IPS-NIHi7 (cell line): ENCODE measurements at regions not wholly inside any gene's neighbourhood (a gene's known extent, or its start where the extent isn't known, plus 50 kb on each side); places are given as distances from the start of the nearest gene placed in this dataset.
"Not testable (repeated sequence)": the region's sequence is repeated elsewhere in the genome, so short reads cannot be mapped to it uniquely, and the experiment has no call there.

Experiments used
- DNase-seq: peaks from one replicate; pipeline ENCODE4 v3.0.0; 2012; ENCODE audit warnings: mixed read lengths; ENCODE audit errors: extremely low spot score

DNA sequence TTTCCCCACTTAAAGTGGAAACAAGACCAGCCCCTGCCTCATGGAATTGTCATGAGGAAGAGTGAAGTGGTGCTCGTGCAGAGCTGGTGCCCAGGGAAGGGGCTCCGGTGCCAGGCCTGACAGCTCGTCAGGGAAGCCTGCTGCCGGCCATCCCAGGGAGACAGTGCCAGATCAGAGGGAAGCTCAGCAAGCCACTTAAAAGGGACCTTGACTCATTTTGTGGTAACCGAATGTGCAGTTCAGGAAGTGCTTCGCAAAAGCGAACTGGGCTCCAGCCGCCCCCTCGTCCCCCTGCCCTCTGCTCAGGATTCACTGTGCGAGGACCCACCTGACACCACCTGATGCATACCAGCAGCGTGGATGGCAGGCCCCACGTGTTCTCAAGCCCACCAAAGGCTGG, 209.6 kb upstream of the PLGLB2 start:
- DNase-seq = not testable (repeated sequence)

DNA sequence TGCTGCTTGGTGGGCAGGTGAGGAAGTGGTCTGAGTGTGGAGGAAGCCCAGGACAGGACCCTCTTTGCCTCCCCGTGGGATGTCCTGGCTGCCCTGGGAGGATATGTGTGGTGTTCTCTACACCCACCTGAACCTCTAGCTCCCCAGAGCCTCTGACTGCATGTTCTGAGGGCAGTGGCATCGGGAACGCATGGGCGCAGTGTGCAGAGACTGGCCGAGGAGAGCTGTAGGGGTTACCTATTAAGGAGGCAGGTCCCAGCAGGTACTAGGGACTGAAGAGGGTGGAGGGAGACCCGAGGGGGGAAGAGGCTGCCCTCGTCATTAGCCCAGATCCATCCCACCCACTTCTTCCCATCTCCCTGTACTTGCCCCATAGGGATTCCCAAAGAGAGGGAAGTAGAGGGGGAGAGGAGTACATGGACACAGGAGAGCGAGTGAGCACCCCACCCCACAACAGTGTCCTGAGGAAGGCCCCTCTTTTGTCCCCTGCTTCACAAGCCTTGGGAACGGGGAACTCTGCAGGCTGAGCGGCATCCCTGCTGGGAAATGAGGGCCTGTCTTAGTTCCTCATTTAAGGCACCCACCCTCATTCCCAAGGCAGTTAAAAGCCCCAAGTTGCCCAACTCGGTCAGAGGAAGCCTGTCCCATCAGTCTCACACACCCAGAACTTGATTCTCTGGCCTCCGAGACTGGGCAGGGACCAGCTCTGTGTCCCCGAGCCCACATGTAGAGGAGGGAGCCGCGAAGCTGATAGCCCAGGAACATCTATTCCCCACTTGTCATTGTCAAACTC, 208.5 kb upstream of the PLGLB2 start:
- DNase-seq = not testable (repeated sequence)

DNA sequence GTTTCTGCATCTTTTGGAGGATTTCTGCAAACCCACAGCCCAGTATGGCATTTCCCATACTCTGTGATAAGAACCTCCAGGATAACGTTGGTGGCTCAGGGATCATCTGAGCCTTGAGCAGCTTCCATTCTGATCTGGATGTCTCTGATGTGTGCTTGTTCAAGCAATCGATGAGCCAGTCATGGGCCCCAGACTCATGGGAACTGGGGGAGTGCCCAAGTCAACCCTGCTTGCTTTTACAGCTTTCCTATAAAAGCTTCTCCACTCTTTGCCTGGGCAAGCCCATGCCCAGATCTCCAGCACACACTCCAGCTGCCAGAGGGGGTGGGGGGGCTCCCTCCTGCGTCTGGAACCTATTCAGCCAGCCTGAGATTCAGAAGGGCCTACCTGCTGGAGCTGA, 207.6 kb upstream of the PLGLB2 start:
- not testable (repeated sequence) for DNase-seq

DNA sequence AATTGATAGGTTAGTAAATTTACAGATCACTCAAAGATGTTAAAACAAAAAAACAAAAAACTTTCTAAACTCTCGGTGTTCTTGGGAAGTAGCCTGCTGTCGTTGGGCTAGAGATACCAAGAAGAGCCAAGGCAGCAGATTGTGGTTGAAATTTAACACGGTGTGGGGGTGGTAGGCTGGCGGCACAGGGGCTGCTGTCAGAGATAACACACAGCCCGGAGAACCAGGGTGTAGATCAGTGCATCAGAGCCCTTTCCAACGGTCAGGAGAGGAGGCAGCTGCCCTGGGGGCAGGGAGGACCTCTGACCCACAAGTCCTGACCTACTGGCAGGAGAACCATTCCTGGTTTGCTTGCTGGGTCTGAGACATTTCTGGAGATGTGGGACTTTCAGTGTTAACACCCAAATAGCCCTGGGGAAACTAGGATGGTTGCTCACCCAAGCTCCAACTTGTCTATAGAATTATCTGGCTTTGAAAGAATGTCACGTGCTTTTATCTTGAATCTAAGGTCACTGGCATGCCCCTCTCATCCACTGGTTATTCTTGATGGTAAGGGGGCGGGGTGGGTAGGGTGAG, 205.2 kb upstream of the PLGLB2 start:
- not testable (repeated sequence) for DNase-seq

DNA sequence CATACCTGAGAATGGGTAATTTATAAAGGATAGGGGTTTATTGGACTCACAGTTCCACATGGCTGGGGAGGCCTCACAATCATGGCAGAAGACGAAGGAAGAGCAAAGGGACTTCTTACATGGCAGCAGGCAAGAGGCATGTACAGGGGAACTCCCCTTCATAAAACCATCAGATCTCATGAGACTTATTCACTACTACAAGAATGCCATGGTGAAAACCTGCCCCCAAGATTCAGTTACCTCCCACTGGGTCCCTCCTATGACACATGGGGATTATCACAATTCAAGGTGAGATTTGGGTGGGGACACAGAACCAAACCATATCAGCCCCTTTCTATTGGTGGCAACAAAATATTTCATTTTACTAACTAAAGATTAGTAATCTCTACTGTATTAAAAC, 204.1 kb upstream of the PLGLB2 start:
- not testable (repeated sequence) for DNase-seq

DNA sequence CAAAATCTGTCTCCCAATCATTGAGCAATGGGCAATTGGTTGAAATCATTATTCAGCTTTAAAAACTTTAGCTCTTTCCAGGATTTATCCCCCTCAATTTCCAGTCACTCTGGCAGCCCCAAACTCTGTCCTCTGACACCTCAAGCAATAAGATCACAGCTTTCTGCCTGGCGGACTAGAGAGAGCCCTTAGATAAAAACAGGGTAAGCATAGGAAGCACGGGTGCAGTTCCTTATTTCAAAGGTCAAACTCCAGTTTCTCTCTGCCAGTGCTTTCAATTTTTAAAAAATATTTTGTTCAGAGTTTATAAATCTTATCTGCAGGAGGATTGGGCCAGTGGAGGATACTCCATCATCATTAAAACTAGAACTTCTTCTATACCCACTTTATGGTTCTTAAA, 200.8 kb upstream of the PLGLB2 start:
- DNase-seq = not testable (repeated sequence)

DNA sequence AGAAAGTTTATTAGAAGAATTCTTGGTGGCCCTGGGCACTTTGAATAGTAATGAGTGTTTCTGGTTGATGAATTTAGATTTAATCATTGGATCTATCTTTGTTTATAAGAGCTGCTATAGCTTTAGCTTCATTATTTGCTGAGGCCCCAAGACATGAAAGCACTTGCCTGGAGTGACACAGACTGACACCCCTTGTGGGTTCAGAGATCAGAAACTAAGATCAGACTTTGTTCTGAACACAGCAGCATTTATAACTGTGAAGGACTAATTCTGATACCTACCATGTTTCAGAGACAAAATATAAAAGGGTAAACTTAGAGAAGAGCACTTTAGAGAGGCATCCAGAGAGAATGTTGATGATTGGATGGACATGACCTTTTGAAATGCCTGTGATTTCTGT, 199.9 kb upstream of the PLGLB2 start:
- not testable (repeated sequence) for DNase-seq

DNA sequence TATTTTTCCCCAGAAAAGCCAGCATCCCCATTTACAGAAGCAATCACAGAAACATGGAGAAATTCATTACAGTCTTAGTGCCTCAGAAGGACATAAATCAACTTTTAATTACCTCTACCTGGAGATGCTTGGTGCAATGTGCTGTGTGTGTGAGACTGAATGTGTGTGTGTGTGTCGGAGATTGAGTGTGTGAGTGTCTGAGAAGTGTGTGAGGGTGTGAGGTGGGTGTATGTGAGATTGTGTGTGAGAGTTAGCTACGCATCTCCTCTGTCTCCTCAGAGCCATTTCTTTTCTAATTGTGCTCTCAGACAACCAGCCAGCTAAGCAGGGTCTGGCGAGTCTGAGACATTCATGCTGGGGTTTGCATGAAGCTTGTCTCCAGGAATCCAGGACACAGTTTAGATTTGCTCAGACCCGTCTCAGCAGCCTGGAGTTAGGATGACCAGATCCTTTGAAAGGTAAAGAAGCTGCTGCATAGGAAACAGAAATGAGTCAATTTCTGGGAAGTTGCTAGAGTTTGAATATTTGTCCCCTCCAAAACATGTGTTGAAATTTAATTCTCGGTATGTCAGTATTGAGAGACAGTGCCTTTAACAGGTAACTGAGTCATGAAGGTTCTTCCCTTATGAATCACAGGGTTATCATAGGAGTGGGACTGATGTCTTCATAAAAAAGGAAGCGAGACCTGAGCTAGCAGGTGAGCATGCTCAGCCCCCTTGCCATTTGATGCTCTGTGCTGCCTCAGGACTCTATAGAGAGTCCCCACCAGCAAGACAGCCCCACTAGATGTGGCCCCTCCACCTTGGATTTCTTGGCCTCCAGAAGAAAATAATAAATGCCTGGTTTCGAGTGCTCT, 199.0 kb upstream of the PLGLB2 start:
- DNase-seq = not testable (repeated sequence)

DNA sequence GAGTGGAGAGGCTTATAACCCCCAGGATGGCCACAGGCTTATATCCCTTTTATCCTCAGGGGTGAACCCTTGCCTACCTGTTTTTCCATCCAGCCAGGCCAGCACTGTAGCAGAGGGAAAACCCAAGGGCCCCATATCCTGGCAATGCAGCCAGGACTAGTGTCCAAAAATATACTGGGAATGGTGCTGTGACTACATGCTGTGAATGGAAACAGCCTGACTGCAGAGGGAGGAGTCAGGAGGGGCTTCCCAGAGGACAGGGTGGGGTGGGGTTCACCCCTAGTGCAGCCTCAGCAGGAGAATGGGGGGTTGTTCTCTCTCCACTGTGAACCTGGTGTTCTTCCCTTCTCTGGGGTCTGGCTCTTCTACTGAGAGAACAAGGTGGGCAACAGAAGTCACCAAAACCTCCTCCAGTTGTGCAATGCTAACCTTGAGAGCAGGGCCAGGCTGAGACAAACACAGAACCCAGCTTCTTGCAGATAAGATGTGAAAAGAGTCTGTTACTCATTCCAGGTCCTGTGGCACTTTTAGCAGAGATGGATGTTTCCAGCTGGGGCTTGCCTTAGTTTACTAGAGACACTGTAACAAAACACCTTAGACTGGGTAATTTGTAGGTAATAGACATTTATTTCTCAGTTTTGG, 198.2 kb upstream of the PLGLB2 start:
- DNase-seq = not testable (repeated sequence)

DNA sequence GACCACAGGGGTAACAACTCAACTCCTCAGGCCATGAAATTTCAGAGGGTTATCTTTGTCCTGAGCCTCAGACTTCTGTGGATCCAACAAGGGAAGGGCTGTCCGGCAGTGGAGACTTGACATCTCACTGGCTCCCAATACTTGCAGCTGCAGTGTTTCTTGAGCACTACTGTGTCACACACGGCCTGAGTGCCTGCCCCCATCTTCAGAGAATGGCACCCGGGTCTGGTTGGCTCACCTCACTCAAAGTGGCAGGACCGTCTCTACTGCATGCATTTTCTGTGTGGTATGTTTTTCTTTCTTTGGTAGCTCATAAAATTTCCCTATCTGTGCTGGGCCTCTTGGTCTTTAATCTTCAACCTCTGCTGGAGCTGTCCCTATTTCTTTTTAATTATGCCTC, 193.2 kb upstream of the PLGLB2 start:
- DNase-seq = not testable (repeated sequence)

DNA sequence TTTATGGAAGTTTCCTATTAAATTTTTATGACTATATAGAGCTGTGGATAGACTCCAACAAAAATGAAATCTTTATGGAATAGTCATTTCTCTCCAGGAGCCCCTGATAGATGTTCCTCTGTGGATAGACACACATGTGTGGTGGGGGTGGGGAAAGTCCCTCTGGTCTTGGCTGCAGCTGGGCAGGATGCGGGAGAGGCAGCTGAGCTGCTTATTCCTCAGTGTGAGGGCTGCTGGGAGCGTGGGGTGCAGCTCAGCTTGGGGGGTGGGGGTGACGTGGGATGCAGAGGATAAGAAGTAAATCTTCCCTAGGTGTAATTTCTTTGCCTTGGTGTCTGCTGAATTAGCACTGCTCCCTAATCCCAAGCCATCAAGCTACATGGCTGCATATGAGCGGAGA, 192.8 kb upstream of the PLGLB2 start:
- DNase-seq = not testable (repeated sequence)

DNA sequence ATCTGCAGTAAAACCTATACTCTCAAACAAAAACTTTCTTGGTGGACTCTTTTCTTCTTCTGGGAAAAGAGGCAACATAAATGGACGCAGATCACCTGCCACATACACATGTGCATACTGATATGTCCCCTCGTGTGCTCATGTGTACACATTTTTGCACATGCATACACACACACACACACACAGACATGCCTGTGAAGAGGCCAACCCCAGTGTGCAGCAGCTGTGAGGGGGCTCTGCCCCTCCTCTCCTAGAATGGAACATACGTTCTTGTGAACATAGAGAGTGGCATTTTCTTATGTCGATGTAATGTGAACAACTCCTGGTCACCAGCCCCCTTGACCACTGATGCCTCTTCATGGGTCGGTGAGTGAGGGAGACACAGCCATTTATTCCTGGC, 188.9 kb upstream of the PLGLB2 start:
- not testable (repeated sequence) for DNase-seq

DNA sequence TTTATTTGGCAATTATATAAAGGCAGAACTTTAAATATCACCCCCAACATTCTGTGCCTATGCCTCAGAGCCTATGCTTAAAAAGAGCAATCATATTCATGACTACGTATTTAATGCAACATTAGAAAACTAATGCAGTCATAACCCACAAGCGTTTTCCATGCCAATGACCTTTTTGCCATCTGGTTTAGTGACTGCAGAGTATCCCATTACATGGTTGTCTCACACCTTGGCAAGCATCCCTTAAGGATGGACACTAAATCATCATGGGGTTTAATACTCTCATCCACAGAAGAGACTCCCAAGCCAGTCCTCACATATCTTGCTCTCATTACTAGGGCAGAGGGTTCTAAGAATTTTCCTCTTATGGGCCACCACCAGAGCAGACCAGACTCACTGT, 188.2 kb upstream of the PLGLB2 start:
- not testable (repeated sequence) for DNase-seq

DNA sequence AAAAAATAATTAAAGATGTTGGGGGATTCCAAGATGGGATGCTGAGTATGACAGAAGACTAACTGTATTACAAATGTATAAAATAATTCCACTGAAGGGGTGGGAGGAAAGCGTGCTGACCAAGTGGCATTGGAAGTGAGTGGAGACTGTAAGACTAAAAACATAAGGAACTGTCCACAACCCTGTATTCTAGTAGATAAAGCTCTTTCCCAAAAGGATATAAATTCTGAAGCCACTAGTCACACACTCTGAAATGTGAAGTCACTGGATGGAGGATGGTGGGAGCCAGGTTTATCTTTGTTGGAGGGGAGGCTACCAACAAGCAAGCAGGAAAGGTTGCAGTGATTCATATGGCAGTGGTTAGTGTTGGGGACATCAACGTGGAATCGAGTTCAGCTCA, 182.8 kb upstream of the PLGLB2 start:
- not testable (repeated sequence) for DNase-seq

DNA sequence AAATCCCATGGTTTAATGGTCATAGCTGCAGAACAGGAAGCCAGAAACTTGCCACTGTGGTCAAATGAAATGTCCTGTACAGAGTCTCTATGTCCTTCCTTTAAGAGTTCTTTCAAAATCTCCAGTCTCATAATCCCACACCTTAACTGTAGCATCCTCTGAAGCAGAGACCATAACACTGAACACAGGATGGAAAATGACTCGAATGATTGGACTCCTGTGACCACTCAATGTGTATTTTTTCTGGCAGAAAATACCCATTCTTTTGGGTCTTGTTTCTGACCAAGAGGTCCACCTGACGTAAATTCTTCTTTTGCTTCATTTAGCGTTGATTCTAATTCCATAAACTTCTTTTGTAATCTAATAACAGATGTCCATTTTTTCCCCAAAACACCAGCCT, 181.4 kb upstream of the PLGLB2 start:
- DNase-seq = not testable (repeated sequence)

DNA sequence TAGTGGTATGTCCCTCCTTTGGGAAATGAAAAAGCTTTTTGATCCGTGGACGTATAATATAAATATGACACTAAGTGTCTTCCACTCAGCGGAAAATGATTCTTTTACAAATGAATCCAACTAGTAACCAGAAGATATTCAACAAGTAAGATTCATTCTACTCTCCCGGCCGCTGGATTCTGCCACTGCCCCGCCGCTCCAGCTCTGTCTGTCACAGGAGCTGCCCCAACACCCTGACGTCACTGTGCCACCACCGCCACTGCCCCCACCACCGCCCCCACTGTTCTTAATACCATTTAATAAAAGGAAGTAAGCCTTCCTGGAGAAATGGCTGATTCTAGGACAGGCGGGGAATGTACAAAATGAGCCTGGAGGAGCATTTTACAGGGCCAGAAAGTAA, 180.8 kb upstream of the PLGLB2 start:
- not testable (repeated sequence) for DNase-seq

DNA sequence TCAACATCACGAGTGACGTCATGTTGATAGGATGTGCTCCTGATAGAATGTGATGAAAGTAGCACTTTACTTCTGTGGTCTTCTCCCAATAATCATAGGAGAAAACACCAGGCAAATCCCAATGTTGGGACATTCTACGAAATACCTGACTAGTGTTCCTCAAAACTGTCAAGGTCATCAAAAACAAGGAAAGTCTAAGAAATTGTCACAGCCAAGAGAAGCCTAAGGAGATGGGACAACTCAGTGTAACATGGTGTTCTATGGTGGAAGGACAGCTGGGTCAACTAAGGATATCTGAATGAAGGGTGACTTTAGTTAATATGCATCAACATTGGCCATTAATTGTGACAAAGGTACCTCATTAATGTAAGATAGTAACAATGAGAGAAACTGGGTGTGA, 180.0 kb upstream of the PLGLB2 start:
- DNase-seq = not testable (repeated sequence)

DNA sequence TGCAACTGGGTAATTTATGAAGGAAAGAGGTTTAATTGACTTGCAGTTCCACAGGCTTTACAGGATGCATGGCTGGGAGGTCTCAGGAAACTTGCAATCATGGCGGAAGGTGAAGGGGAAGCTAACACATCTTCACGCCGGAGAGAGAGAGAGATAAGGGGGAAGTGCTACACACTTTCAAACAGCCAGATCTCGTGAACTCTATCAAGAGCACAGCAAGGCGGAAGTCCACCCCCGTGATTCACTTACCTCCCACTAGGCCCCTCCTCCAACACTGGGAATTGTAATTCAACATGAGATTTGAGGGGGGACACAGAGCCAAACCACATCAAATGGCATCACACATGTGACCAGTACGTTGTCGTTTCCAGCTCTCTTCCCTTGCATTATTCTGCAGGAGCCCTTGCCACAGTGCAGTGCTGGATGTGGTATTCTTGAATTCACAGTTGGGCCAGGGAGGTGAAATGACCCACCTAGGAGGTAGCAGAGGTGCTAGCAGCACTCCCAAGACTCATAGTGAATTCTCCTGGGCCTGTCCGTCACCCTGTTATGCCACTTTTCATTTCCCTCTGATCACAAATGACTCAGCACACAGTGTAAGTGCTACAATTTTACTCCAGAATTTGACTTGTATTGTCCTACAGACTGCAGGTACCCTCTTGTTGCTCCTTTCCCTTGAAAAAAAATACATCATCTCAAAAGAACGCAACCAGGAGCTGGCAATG, 179.2 kb upstream of the PLGLB2 start:
- not testable (repeated sequence) for DNase-seq

DNA sequence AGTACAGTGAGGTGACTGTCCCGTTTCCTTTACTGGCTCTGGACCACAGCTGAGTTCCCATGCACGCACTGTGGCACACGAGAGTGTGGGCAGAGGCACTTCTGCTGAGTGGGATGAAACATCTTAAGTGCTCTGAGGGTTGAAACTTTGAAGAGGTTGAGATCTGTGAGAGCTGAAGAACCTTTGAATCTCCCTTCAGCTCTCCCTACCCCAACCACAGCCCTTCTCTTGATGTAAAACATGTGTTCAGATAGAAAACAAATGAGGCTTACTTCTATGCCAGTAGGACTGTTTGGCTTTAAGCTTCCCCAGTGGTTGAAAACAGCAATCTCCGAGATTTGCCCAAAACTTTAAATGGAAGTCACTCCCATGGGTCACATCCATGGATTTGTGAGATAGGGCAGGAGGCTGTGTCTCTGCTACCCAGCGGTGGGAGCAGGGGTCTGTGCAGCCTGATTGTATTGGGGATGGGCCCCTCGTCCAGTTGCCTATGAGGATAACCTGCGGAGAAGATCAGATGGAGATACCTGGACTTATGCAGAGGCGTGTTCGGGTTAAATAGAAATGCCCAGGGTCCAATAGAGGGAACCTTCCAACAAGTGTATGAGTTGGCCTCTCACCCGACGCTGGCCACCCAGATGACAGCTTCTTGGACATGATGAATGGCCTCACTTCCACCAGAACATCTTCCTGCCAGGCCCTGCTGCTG, 178.0 kb upstream of the PLGLB2 start:
- peak; percentile 0 for DNase-seq

DNA sequence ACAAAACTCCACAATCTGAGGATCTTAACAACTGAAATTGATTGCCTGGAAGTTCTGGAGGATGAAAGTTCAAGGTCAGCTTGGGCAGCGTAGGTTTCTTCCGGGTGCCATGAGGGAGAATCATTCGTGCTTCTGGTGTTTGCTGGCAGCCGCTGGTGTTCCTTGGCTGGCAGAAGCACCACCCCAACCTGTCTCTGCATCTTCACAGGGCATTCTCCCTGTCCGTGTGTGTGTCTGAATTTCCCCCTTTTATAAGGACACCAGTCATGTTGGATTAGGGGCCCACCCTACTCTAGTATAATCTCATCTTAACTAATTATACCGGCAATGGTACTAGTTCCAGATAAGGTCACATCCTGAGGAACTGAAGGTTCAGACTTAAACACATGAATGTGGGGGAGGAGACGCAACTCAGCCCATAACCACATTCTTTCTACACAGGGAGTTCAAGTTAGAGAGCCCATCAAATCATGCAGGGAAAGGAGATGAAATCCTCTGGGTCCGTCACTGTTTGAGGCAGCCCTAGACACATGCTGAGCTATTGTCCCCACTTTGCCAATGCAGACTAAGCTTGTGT, 175.9 kb upstream of the PLGLB2 start:
- DNase-seq = not testable (repeated sequence)
